HL-60 (cell line): ENCODE measurements at regions not wholly inside any gene's neighbourhood (a gene's known extent, or its start where the extent isn't known, plus 50 kb on each side); places are given as distances from the start of the nearest gene placed in this dataset.

Experiments
- DNase-seq, 2 experiments: peaks; one replicate each; pipeline ENCODE4 v3.0.0-alpha.2; 2010 to 2020; ENCODE audit warnings: low read depth in 1 of 2, low spot score in 1 of 2
- H3K27ac ChIP-seq: fragments of 250-450 bp; sonication (Bioruptor Pico); replicated peaks from 2 replicates; pipeline ENCODE4 v1.5.1; 2020; ENCODE audit warnings: mild to moderate bottlenecking, moderate library complexity
- H3K27me3 ChIP-seq: fragments of 250-450 bp; sonication (Bioruptor Pico); 2 replicates; pipeline ENCODE4 v1.5.1; 2021; ENCODE audit warnings: mild to moderate bottlenecking, moderate library complexity; ENCODE audit not compliant: insufficient read depth, poor library complexity, severe bottlenecking
- H3K4me3 ChIP-seq: replicated peaks from 2 replicates; pipeline ENCODE4 v1.5.1; 2011; ENCODE audit warnings: mild to moderate bottlenecking, control low read depth, low read length; ENCODE audit not compliant: insufficient read depth
- CTCF ChIP-seq: IDR thresholded peaks from one replicate; pipeline ENCODE4 v1.5.1; 2011; ENCODE audit warnings: low read length, control low read depth, inconsistent platforms; ENCODE audit not compliant: insufficient read depth
- GABPA ChIP-seq: IDR thresholded peaks from 2 replicates; pipeline ENCODE4 v1.6.1; 2012; ENCODE audit warnings: low read depth
- POLR2AphosphoS5 ChIP-seq: IDR thresholded peaks from 2 replicates; pipeline ENCODE4 v1.6.1; 2012; ENCODE audit warnings: low read depth
- REST ChIP-seq: IDR thresholded peaks from 2 replicates; pipeline ENCODE4 v1.6.1; 2012; ENCODE audit warnings: low read depth; ENCODE audit not compliant: insufficient replicate concordance
- SPI1 ChIP-seq: IDR thresholded peaks from 2 replicates; pipeline ENCODE4 v1.6.1; 2012; ENCODE audit warnings: low read depth, mild to moderate bottlenecking, borderline replicate concordance

GRCh38 chr17:77544347-77545110, 403.8 kb downstream of the SEC14L1 start:
- Histone ChIP-seq H3K27ac (no peak overlapping the region), H3K27me3 (no peaks in the 10 kb centered on the region), H3K4me3 (no peak overlapping the region)
- peak in 1 of 2 experiments; percentile 9 for DNase-seq
- TF ChIP-seq GABPA = no peak
- no peak for TF ChIP-seq CTCF

- H3K27ac ChIP-seq = no peak overlapping the region
- no peak for TF ChIP-seq SPI1
- TF ChIP-seq POLR2AphosphoS5 = no peak
- TF ChIP-seq REST = no peak
- TF ChIP-seq CTCF = no peak
- TF ChIP-seq GABPA = no peak
- no peak for DNase-seq
- H3K4me3 ChIP-seq = no peak overlapping the region
- no peaks in the 10 kb centered on the region for H3K27me3 ChIP-seq
Observed at GRCh38 chr17:77546772-77547241, 406.0 kb downstream of the SEC14L1 start.

GRCh38 chr17:77548967-77549366, 408.2 kb downstream of the SEC14L1 start:
- H3K27me3 ChIP-seq = no peaks in the 10 kb centered on the region
- TF ChIP-seq SPI1 = peak; percentile 95
- no peak for TF ChIP-seq GABPA
- DNase-seq = peak; percentile 5 to 50
- H3K27ac ChIP-seq = no peak overlapping the region
- no peak overlapping the region for H3K4me3 ChIP-seq

GRCh38 chr17:77549726-77550366, 408.7 kb upstream of the TNRC6C start:
- no peak for TF ChIP-seq GABPA
- TF ChIP-seq SPI1 = no peak
- TF ChIP-seq REST = no peak
- H3K27me3 ChIP-seq = no peaks in the 10 kb centered on the region
- no peak overlapping the region for H3K4me3 ChIP-seq
- no peak overlapping the region for H3K27ac ChIP-seq
- no peak for DNase-seq
